Mesodermal cell (in vitro differentiated cells): ENCODE measurements at regions not wholly inside any gene's neighbourhood (a gene's known extent, or its start where the extent isn't known, plus 50 kb on each side); places are given as distances from the start of the nearest gene placed in this dataset.

Experiments used
- H3K27ac ChIP-seq: 2 replicates; pipeline ENCODE4 v1.7.0; 2013; ENCODE audit warnings: mild to moderate bottlenecking, low read depth, low read length, moderate library complexity; ENCODE audit not compliant: severe bottlenecking
- H3K36me3 ChIP-seq: 2 replicates; pipeline ENCODE4 v1.7.1; 2013; ENCODE audit warnings: mild to moderate bottlenecking, low read length, moderate library complexity; ENCODE audit not compliant: control insufficient read depth, insufficient read depth
- H3K4me1 ChIP-seq: one replicate; pipeline ENCODE4 v1.7.1; 2013; ENCODE audit warnings: mild to moderate bottlenecking, low read length; ENCODE audit not compliant: insufficient read depth, control insufficient read depth, poor library complexity, severe bottlenecking
- H3K4me3 ChIP-seq: 2 replicates; pipeline ENCODE4 v1.7.0; 2013; ENCODE audit warnings: low read length, control low read depth, mild to moderate bottlenecking; ENCODE audit not compliant: insufficient read depth, poor library complexity, severe bottlenecking; ENCODE audit errors: extremely low read depth
- H3K9me3 ChIP-seq: 2 replicates; pipeline ENCODE4 v1.7.1; 2013; ENCODE audit warnings: mild to moderate bottlenecking, low read length, moderate library complexity; ENCODE audit not compliant: control insufficient read depth
- whole genome bisulfite sequencing, 2 experiments: methylation state at CpG; one replicate each; pipeline ENCODE4 v1.1.5; 2013; ENCODE audit warnings: missing lambda C conversion rate in 2 of 2; ENCODE audit not compliant: insufficient coverage in 2 of 2; 5-methylcytosine and 5-hydroxymethylcytosine counted together

DNA sequence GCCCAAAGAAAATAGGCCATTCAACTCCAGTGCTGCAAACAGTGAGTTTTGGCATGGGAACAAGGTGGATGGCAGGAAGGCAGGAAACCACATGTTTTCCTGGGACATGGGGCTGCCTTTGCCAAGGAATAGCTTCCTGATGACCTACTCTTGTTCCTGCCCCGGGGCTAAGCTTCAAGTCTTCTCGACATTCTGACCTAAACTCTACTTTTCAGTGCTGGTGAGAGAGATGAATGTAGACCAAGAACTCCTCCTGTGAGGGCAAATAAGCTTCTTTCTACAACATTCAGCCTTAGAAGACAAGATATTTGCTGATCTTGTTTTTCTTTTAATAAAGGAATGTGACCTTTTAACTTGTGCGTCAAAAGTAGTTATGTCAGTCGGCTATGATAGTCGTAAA is 199.0 kb downstream of the GPR37 start:
- no peak overlapping the region for H3K4me3 ChIP-seq
- no peaks in the 10 kb centered on the region for H3K36me3 ChIP-seq
- no peaks in the 10 kb centered on the region for H3K4me1 ChIP-seq
- WGBS, 2 experiments = no CpG with 5 or more reads among the region's 5 CpGs
- no peaks in the 10 kb centered on the region for H3K9me3 ChIP-seq
- H3K27ac ChIP-seq = no peak overlapping the region

DNA sequence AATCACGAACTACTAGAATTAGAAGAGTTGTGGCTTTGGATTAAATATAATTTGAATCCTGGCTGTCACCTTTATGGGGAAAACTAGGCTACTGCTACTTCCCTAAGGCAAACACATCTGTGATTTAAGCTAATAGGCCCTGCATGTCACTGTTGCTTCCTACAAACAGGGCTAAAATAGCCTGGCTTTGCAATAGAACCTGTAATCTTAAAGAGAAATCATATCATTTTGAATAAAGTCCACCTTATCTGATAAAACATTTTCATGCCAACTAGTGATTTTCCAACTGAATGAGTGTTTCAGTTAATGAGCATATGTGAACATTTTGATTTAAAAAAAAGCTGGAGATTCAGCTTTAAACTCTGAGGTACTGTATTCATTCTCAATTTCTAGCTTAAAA is 208.0 kb downstream of the GPR37 start:
- no peaks in the 10 kb centered on the region for H3K36me3 ChIP-seq
- H3K4me1 ChIP-seq = no peaks in the 10 kb centered on the region
- H3K9me3 ChIP-seq = no peaks in the 10 kb centered on the region
- no CpG with 5 or more reads among the region's 1 CpG for WGBS, 2 experiments
- no peak overlapping the region for H3K4me3 ChIP-seq
- no peak overlapping the region for H3K27ac ChIP-seq

- H3K4me1 ChIP-seq = no peaks in the 10 kb centered on the region
- H3K9me3 ChIP-seq = no peaks in the 10 kb centered on the region
- H3K4me3 ChIP-seq = no peak overlapping the region
- 73 to 89% methylated on average over 3 of the region's 5 CpGs for WGBS, 2 experiments
- H3K36me3 ChIP-seq = no peaks in the 10 kb centered on the region
- no peak overlapping the region for H3K27ac ChIP-seq
Measured at GRCh38 chr7:124557101-124557500, 208.5 kb downstream of the GPR37 start.

GRCh38 chr7:124553502-124553901 is 212.1 kb downstream of the GPR37 start:
- Histone ChIP-seq H3K4me3 (no peak overlapping the region), H3K27ac (no peak overlapping the region), H3K36me3 (no peaks in the 10 kb centered on the region), H3K9me3 (no peaks in the 10 kb centered on the region), H3K4me1 (no peaks in the 10 kb centered on the region)
- 100% methylated on average over 1 to 2 of the region's 4 CpGs for WGBS, 2 experiments

GRCh38 chr7:124552217-124552616 is 213.4 kb downstream of the GPR37 start:
- no peaks in the 10 kb centered on the region for H3K36me3 ChIP-seq
- no CpG with 5 or more reads among the region's 2 CpGs for WGBS, 2 experiments
- no peaks in the 10 kb centered on the region for H3K9me3 ChIP-seq
- H3K4me1 ChIP-seq = no peaks in the 10 kb centered on the region
- H3K27ac ChIP-seq = no peak overlapping the region
- no peak overlapping the region for H3K4me3 ChIP-seq

- H3K36me3 ChIP-seq = no peaks in the 10 kb centered on the region
- H3K4me1 ChIP-seq = no peaks in the 10 kb centered on the region
- no peaks in the 10 kb centered on the region for H3K9me3 ChIP-seq
- no peak overlapping the region for H3K4me3 ChIP-seq
- WGBS, 2 experiments = no CpG with 5 or more reads among the region's 1 CpG
- no peak overlapping the region for H3K27ac ChIP-seq
Measured at GRCh38 chr7:124550036-124550435, 215.6 kb downstream of the GPR37 start.

DNA sequence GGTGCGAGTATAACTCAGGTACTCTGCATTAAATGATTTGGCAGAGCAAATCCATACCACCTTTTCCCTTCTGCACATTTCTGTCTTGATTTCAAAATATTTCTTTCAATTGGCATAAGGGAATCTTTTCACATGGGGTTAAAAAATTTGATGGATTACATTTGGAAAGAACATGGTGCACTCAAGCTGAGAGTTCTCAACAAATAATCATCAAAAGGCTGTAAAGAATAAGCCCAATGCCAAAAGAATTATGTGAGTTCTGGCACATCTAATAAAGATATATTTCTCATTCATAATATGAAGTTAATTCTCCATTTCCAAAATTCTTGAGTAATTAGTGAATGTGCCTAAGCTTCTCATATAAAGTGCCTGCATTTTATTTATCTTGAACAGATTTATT is 223.1 kb downstream of the GPR37 start:
- no peak overlapping the region for H3K27ac ChIP-seq
- no peaks in the 10 kb centered on the region for H3K36me3 ChIP-seq
- H3K4me3 ChIP-seq = no peak overlapping the region
- no peaks in the 10 kb centered on the region for H3K4me1 ChIP-seq
- no peaks in the 10 kb centered on the region for H3K9me3 ChIP-seq
- WGBS, 2 experiments = 100% methylated on average over 1 of the region's 1 CpG; no CpG with 5 or more reads in 1 of the 2 experiments

- WGBS, 2 experiments = 75 to 100% methylated on average over 1 to 2 of the region's 3 CpGs
Measured at GRCh38 chr7:124536156-124536762, 229.3 kb downstream of the GPR37 start.

GRCh38 chr7:124532166-124532565 is 233.4 kb downstream of the GPR37 start:
- Histone ChIP-seq H3K27ac (no peak overlapping the region), H3K9me3 (peaks cover 3% of the 10 kb centered on the region), H3K4me1 (no peaks in the 10 kb centered on the region), H3K4me3 (no peak overlapping the region), H3K36me3 (no peaks in the 10 kb centered on the region)

More at GRCh38 chr7:124536156-124536762, 229.3 kb downstream of the GPR37 start:
- Histone ChIP-seq H3K9me3 (no peaks in the 10 kb centered on the region), H3K36me3 (no peaks in the 10 kb centered on the region), H3K27ac (no peak overlapping the region), H3K4me1 (no peaks in the 10 kb centered on the region), H3K4me3 (no peak overlapping the region)

DNA sequence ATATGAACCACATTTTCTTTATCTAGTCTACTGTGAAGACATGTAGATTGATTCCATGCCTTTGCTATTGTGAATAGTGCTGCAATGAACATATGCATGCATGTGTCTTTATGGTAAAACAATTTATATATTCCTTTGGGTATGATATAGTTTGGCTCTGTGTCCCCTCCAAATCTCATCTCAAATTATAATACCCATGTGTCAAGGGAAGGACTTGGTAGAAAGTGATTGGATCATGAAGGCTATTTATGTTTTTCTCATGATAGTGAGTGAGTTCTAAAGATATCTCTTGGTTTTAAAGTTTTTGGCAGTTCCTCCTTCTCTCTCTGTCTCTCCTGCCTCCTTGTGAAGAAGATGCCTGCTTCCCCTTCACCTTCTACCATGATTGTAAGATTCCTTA is 248.7 kb downstream of the GPR37 start:
- no peaks in the 10 kb centered on the region for H3K36me3 ChIP-seq
- H3K4me3 ChIP-seq = no peak overlapping the region
- H3K9me3 ChIP-seq = no peaks in the 10 kb centered on the region
- H3K4me1 ChIP-seq = no peaks in the 10 kb centered on the region
- no peak overlapping the region for H3K27ac ChIP-seq

DNA sequence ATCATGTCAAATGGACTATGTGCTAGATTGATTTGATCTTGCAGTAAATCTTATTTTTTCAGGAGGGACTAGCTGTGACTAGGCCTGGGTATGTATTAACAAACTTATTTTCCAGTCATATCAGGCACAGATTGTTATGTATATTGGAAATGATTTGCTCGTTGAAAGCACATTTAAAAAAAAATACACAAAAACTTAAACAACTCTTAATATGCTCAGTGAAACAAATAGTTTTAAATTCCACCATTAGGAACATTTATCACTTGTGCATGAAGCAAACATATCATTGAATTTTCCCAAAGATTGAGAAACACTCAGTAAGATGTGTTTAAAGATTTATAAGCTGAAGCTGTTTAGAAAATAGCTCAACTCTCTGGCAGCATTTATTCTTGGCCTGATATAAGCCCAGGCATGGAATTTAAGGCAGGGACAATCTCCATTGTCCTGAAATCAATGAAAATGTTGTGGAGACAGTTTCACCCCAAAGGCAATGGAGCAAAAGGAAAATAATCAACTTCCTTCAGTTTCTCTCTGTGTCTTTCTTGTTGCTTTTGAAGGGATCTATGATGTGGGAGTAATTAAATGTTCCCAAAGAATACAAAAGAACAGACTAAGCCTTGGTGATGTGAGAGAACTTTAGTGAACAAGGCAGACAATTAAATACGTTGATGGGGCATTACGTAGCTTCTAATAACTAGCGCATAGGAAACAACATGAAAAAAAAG is 250.3 kb downstream of the GPR37 start:
- Histone ChIP-seq H3K4me3 (no peak overlapping the region), H3K27ac (no peak overlapping the region), H3K9me3 (no peaks in the 10 kb centered on the region), H3K36me3 (no peaks in the 10 kb centered on the region), H3K4me1 (no peaks in the 10 kb centered on the region)
- WGBS, 2 experiments = 82 to 94% methylated on average over 3 of the region's 4 CpGs
